Lower leg skin (tissue), 4 donors: ENCODE measurements at regions not wholly inside any gene's neighbourhood (a gene's known extent, or its start where the extent isn't known, plus 50 kb on each side); places are given as distances from the start of the nearest gene placed in this dataset.

Source experiments
- DNase-seq, 2 donors: peaks; one replicate each; pipeline ENCODE4 v3.0.0-alpha.2; 2019; ENCODE audit warnings: low spot score in 2 of 2
- H3K4me3 ChIP-seq: fragments of 200-600 bp; sonication (generic); 2 replicates; pipeline ENCODE4 v1.5.1; 2017; ENCODE audit warnings: mild to moderate bottlenecking, low read depth; ENCODE audit not compliant: poor library complexity, severe bottlenecking
- CTCF ChIP-seq, 3 donors: fragments of 450-650 bp; IDR thresholded peaks; one replicate each; pipeline ENCODE4 v1.5.1; 2016; ENCODE audit warnings: antibody characterized with exemption in 3 of 3, mild to moderate bottlenecking in 3 of 3, moderate library complexity in 2 of 3
- POLR2A ChIP-seq, 2 donors: fragments of 450-650 bp; IDR thresholded peaks; one replicate each; pipeline ENCODE4 v1.6.1; 2016 to 2017; ENCODE audit warnings: antibody characterized with exemption in 2 of 2, mild to moderate bottlenecking in 1 of 2, moderate library complexity in 1 of 2
- WGBS, 2 donors: methylation state at CpG; one replicate each; pipeline ENCODE4 v1.1.5; 2018; 5-methylcytosine and 5-hydroxymethylcytosine counted together
- intact Hi-C: fragments of 100-400 bp; cut with DNase I; formaldehyde crosslinking; loops from one replicate; pipeline ENCODE4 v1.15.0; 2023; ENCODE audit warnings: low total_unique reads

GRCh38 chr2:61712060-61712459 lies 141.8 kb downstream of the FAM161A start:
- H3K4me3 ChIP-seq: no peak overlapping the region
- 74 to 85% methylated on average over 4 of the region's 4 CpGs for WGBS, 2 donors
- DNase-seq: no peak
- no peak for TF ChIP-seq CTCF (IDR thresholded peaks at IDR 0.05)
- TF ChIP-seq POLR2A (IDR thresholded peaks at IDR 0.05): no peak
- intact Hi-C loops: no loop called here

- TF ChIP-seq CTCF (IDR thresholded peaks at IDR 0.05) (no peak), POLR2A (IDR thresholded peaks at IDR 0.05) (no peak)
- no peak for DNase-seq
- 74 to 79% methylated on average over 4 of the region's 4 CpGs for WGBS, 2 donors
- H3K4me3 ChIP-seq: no peak overlapping the region
- intact Hi-C loops: no loop called here
Measured at GRCh38 chr2:61710711-61711110, 143.1 kb downstream of the FAM161A start.

- DNase-seq: no peak
- intact Hi-C loops: no loop called here
Measured at GRCh38 chr2:61707984-61708852, 145.6 kb downstream of the FAM161A start.

GRCh38 chr2:61705625-61706024 lies 148.2 kb downstream of the FAM161A start:
- intact Hi-C loops: no loop called here
- no peak overlapping the region for H3K4me3 ChIP-seq
- WGBS, 2 donors: 72 to 78% methylated on average over 5 of the region's 5 CpGs
- no peak for DNase-seq
- TF ChIP-seq POLR2A (IDR thresholded peaks at IDR 0.05) (no peak), CTCF (IDR thresholded peaks at IDR 0.05) (no peak)

More at GRCh38 chr2:61707984-61708852, 145.6 kb downstream of the FAM161A start:
- WGBS, 2 donors: 75 to 80% methylated on average over 12 of the region's 12 CpGs
- H3K4me3 ChIP-seq: no peak overlapping the region
- no peak for TF ChIP-seq POLR2A (IDR thresholded peaks at IDR 0.05)

GRCh38 chr2:61704364-61704763 lies 149.5 kb downstream of the FAM161A start:
- no peak overlapping the region for H3K4me3 ChIP-seq
- WGBS, 2 donors: 76 to 91% methylated on average over 2 of the region's 2 CpGs
- intact Hi-C loops: no loop called here
- DNase-seq: no peak
- TF ChIP-seq POLR2A (IDR thresholded peaks at IDR 0.05) (no peak), CTCF (IDR thresholded peaks at IDR 0.05) (no peak)

GRCh38 chr2:61702088-61702467 lies 151.8 kb downstream of the FAM161A start:
- WGBS, 2 donors: 52 to 58% methylated on average over 2 of the region's 2 CpGs
- intact Hi-C loops: no loop called here
- TF ChIP-seq CTCF (IDR thresholded peaks at IDR 0.05) (no peak), POLR2A (IDR thresholded peaks at IDR 0.05) (no peak)

More at GRCh38 chr2:61702088-61702467, 151.8 kb downstream of the FAM161A start:
- no peak overlapping the region for H3K4me3 ChIP-seq
- no peak for DNase-seq
